ENCODE measurements at regions not wholly inside any gene's neighbourhood (a gene's known extent, or its start where the extent isn't known, plus 50 kb on each side); places are given as distances from the start of the nearest gene placed in this dataset.
"Not testable (repeated sequence)": the region's sequence is repeated elsewhere in the genome, so short reads cannot be mapped to it uniquely, and the experiment has no call there.

- Histone ChIP-seq H4K20me1 (ENCODE audit: low read depth, low read length) (no peaks in the 10 kb centered on the region), H3K4me2 (ENCODE audit: low read depth, low read length, poor library complexity, severe bottlenecking) (no peak overlapping the region), H3K27me3 (ENCODE audit: low read length) (no peaks in the 10 kb centered on the region), H3K9me2 (replicated peaks; ENCODE audit: insufficient read depth, low read length) (no peaks in the 10 kb centered on the region), H3K27ac (ENCODE audit: low read depth, low read length) (no peak overlapping the region), H3K4me3 (ENCODE audit: insufficient read depth, low read length, poor library complexity, severe bottlenecking) (no peak overlapping the region), H3K36me3 (ENCODE audit: low read length) (no peaks in the 10 kb centered on the region), H3K9ac (ENCODE audit: low read length) (no peak overlapping the region), H3K79me2 (ENCODE audit: insufficient read depth, low read length) (no peaks in the 10 kb centered on the region), H3F3A (ENCODE audit: insufficient read depth) (no peaks in the 10 kb centered on the region), H3K9me3 (ENCODE audit: insufficient read depth, low read length) (peaks cover 9% of the 10 kb centered on the region; the same call in 1 of the 2 replicates), H2AFZ (ENCODE audit: low read depth, low read length, severe bottlenecking) (no peak overlapping the region)
- TF ChIP-seq CTCF (IDR thresholded peaks at IDR 0.05; ENCODE audit: insufficient read depth, low read length, poor library complexity, severe bottlenecking) (no peak), EZH2phosphoT487 (conservative IDR thresholded peaks at IDR 0.05; ENCODE audit: low read length) (no peak)
These were observed 92.3 kb upstream of the HCRTR2 start for GRCh38 chr6:55082021-55082420.

DNA sequence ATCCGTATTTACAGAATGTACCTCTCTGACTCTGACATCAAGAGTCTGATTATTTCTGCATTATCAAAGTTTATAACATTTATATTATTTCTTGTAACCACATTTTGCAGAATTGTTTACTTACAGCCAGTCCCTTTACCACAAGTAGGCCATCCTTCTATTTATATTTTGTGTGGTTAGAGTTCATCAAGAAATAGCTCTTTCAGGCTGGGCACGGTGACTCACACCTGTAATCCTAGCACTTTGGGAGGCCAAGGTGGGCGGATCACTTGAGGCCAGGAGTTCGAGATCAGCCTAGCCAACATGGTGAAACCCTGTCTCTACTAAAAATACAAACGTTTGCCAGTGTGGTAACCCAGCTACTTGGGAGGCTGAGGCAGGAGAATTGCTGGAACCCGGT lies 86.3 kb upstream of the HCRTR2 start:
- H3K9me3 ChIP-seq (ENCODE audit: insufficient read depth, low read length); H3K27ac ChIP-seq (ENCODE audit: low read depth, low read length); H3K4me3 ChIP-seq (ENCODE audit: insufficient read depth, low read length, poor library complexity, severe bottlenecking); H3K79me2 ChIP-seq (ENCODE audit: insufficient read depth, low read length); H3K9me2 ChIP-seq (replicated peaks; ENCODE audit: insufficient read depth, low read length); H3K4me2 ChIP-seq (ENCODE audit: low read depth, low read length, poor library complexity, severe bottlenecking); H3K9ac ChIP-seq (ENCODE audit: low read length); H3K36me3 ChIP-seq (ENCODE audit: low read length); H4K20me1 ChIP-seq (ENCODE audit: low read depth, low read length); H3F3A ChIP-seq (ENCODE audit: insufficient read depth); H2AFZ ChIP-seq (ENCODE audit: low read depth, low read length, severe bottlenecking); H3K27me3 ChIP-seq (ENCODE audit: low read length): not testable (repeated sequence)

DNA sequence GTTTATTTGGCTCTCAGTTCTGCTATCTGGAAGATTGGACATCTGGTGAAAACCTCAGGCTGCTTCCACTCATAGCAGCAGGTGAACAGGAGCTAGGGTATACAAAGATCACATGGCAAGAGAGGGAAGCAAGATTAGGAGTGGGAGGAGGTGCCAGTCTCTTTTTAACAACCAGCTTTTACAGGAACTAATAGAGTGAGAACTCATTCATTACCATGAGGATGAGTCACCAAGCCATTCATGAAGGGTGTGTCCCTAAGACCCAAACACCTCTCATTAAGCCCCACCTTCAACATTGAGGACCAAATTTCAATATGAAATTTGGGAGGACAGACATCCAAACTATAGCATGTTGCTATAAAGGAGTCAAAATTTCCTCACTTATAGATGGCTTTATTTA lies 85.4 kb upstream of the HCRTR2 start:
- TF ChIP-seq CTCF (IDR thresholded peaks at IDR 0.05; ENCODE audit: insufficient read depth, low read length, poor library complexity, severe bottlenecking), result no peak
- TF ChIP-seq EZH2phosphoT487 (conservative IDR thresholded peaks at IDR 0.05; ENCODE audit: low read length), result no peak
- no peak overlapping the region for H3K4me3 ChIP-seq (ENCODE audit: insufficient read depth, low read length, poor library complexity, severe bottlenecking)
- no peak overlapping the region for H2AFZ ChIP-seq (ENCODE audit: low read depth, low read length, severe bottlenecking)
- 0 out of 2 replicates have a peak, but pooled peaks cover 4% of the 10 kb centered on the region for H3K9me3 ChIP-seq (ENCODE audit: insufficient read depth, low read length)
- H3K27me3 ChIP-seq (ENCODE audit: low read length), result no peaks in the 10 kb centered on the region
- no peaks in the 10 kb centered on the region for H3K79me2 ChIP-seq (ENCODE audit: insufficient read depth, low read length)
- H3K4me2 ChIP-seq (ENCODE audit: low read depth, low read length, poor library complexity, severe bottlenecking), result no peak overlapping the region
- H3K27ac ChIP-seq (ENCODE audit: low read depth, low read length), result no peak overlapping the region
- no peaks in the 10 kb centered on the region for H3F3A ChIP-seq (ENCODE audit: insufficient read depth)
- no peaks in the 10 kb centered on the region for H3K36me3 ChIP-seq (ENCODE audit: low read length)
- no peaks in the 10 kb centered on the region for H3K9me2 ChIP-seq (replicated peaks; ENCODE audit: insufficient read depth, low read length)
- no peaks in the 10 kb centered on the region for H4K20me1 ChIP-seq (ENCODE audit: low read depth, low read length)
- H3K9ac ChIP-seq (ENCODE audit: low read length), result no peak overlapping the region

DNA sequence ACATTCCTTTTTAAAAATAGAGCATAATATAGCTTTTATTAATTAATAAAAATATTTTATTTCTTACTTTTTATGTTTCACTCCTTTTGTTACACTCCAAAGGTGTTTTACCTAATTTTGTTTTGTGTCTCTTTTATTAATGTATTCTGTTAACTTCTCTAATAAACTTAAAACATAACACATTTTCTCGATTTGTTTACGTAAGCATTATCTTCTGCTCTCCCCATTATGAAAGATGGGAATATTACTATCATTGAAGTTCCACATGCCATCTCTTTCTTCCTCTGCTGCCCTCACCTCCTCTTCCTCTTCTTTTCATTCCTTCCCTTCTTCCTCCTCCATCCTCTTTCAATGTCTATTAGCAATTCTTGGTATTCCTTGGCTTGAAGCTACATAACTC lies 85.0 kb upstream of the HCRTR2 start:
- Histone ChIP-seq H3K79me2 (ENCODE audit: insufficient read depth, low read length) (no peaks in the 10 kb centered on the region), H3K27ac (ENCODE audit: low read depth, low read length) (no peak overlapping the region), H3K9me3 (ENCODE audit: insufficient read depth, low read length) (no peaks in the 10 kb centered on the region), H3K4me2 (ENCODE audit: low read depth, low read length, poor library complexity, severe bottlenecking) (no peak overlapping the region), H2AFZ (ENCODE audit: low read depth, low read length, severe bottlenecking) (no peak overlapping the region), H3K27me3 (ENCODE audit: low read length) (no peaks in the 10 kb centered on the region), H3K9ac (ENCODE audit: low read length) (no peak overlapping the region), H4K20me1 (ENCODE audit: low read depth, low read length) (no peaks in the 10 kb centered on the region), H3K36me3 (ENCODE audit: low read length) (no peaks in the 10 kb centered on the region), H3K9me2 (replicated peaks; ENCODE audit: insufficient read depth, low read length) (no peaks in the 10 kb centered on the region), H3K4me3 (ENCODE audit: insufficient read depth, low read length, poor library complexity, severe bottlenecking) (no peak overlapping the region), H3F3A (ENCODE audit: insufficient read depth) (no peaks in the 10 kb centered on the region)
- TF ChIP-seq CTCF (IDR thresholded peaks at IDR 0.05; ENCODE audit: insufficient read depth, low read length, poor library complexity, severe bottlenecking) (no peak), EZH2phosphoT487 (conservative IDR thresholded peaks at IDR 0.05; ENCODE audit: low read length) (no peak)
